Peyer's patch (tissue), 4 donors: ENCODE measurements at regions not wholly inside any gene's neighbourhood (a gene's known extent, or its start where the extent isn't known, plus 50 kb on each side); places are given as distances from the start of the nearest gene placed in this dataset.

Source experiments
- DNase-seq, 3 donors: peaks; one replicate each; pipeline ENCODE4 v3.0.0-alpha.2; 2017 to 2019
- H3K27ac ChIP-seq, 4 donors: fragments of 200-600 bp; sonication (generic); one replicate each; pipeline ENCODE4 v1.5.1; 2016 to 2019
- H3K27me3 ChIP-seq, 2 donors: fragments of 200-600 bp; sonication (generic); one replicate each; pipeline ENCODE4 v1.5.1; 2019
- H3K36me3 ChIP-seq, 3 donors: fragments of 200-600 bp; sonication (generic); one replicate each; pipeline ENCODE4 v1.5.1; 2016 to 2019
- H3K4me1 ChIP-seq, 4 donors: fragments of 200-600 bp; sonication (generic); one replicate each; pipeline ENCODE4 v1.5.1; 2016 to 2019
- H3K4me3 ChIP-seq, 4 donors: fragments of 200-600 bp; sonication (generic); 1 replicate in 3 of 4; 2 replicates in 1 of 4; pipeline ENCODE4 v1.5.1; 2016 to 2019; ENCODE audit warnings: mild to moderate bottlenecking in 1 of 4
- H3K9me3 ChIP-seq, 4 donors: fragments of 200-600 bp; sonication (generic); one replicate each; pipeline ENCODE4 v1.5.1; 2016 to 2019; ENCODE audit warnings: mild to moderate bottlenecking in 1 of 4
- POLR2A ChIP-seq, 2 donors: fragments of 450-650 bp; IDR thresholded peaks; one replicate each; pipeline ENCODE4 v1.5.1; 2017; ENCODE audit warnings: antibody characterized with exemption in 2 of 2, mild to moderate bottlenecking in 2 of 2, moderate library complexity in 2 of 2
- TF ChIP-seq, protein P1 (sequence below), 6 experiments: fragments of 450-650 bp in 4 of 6; fragments of 200-600 bp in 2 of 6; sonication (generic) in 1 of 6; IDR thresholded peaks; one replicate each; pipeline ENCODE4 v1.5.1; 2017 to 2019; ENCODE audit warnings: antibody characterized with exemption in 6 of 6, mild to moderate bottlenecking in 3 of 6, moderate library complexity in 1 of 6

DNA sequence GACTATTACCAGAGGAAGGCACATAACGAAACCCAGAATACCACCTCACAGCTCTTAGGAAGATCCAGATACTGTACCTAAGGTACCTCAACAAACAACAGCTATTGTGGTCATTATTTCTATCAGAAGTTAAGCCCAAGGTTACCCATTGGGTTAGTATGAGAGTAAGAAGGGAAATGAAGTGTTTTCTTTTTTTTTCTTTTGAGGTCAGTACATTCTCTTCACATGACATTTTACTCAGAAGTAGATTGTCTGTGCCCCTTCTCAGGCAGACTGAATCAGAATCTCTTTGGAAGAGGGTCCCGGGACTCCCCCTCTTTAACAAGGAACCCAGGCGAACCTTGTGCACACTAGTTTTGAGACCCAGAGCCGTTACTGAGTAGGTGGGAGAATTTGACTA lies 233.7 kb upstream of the CXCR4 start:
- peaks cover 0 to 4% (median 0%) of the 10 kb centered on the region in 4 donors for H3K9me3 ChIP-seq
- H3K27ac ChIP-seq = no peak overlapping the region
- no peak for TF ChIP-seq POLR2A (IDR thresholded peaks at IDR 0.05)
- TF ChIP-seq, protein P1, sequence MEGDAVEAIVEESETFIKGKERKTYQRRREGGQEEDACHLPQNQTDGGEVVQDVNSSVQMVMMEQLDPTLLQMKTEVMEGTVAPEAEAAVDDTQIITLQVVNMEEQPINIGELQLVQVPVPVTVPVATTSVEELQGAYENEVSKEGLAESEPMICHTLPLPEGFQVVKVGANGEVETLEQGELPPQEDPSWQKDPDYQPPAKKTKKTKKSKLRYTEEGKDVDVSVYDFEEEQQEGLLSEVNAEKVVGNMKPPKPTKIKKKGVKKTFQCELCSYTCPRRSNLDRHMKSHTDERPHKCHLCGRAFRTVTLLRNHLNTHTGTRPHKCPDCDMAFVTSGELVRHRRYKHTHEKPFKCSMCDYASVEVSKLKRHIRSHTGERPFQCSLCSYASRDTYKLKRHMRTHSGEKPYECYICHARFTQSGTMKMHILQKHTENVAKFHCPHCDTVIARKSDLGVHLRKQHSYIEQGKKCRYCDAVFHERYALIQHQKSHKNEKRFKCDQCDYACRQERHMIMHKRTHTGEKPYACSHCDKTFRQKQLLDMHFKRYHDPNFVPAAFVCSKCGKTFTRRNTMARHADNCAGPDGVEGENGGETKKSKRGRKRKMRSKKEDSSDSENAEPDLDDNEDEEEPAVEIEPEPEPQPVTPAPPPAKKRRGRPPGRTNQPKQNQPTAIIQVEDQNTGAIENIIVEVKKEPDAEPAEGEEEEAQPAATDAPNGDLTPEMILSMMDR (IDR thresholded peaks at IDR 0.05) = no peak
- H3K4me3 ChIP-seq = no peak overlapping the region
- DNase-seq = no peak
- H3K36me3 ChIP-seq = no peaks in the 10 kb centered on the region
- H3K27me3 ChIP-seq = no peaks in the 10 kb centered on the region
- no peaks in the 10 kb centered on the region for H3K4me1 ChIP-seq

DNA sequence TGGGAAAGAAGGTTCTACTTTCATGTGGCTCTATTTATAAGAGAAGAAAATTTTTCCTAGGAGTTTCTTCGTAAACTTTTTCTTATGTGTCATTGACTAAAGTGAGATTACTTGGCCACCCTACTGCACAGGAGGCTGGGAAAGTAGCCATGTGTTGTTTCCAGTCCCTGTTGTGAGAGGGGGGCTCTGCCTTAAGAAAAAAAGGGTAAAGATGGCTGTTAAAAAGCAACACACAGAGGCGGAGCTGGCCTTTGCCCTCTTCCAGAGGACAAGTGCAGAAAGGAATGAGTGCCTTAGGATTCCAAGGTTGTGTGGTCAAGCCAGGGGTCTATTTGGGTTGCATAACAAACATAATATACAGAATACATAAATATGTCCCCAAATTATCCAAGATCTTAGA lies 230.0 kb upstream of the CXCR4 start:
- no peaks in the 10 kb centered on the region for H3K36me3 ChIP-seq
- H3K4me1 ChIP-seq = no peaks in the 10 kb centered on the region
- no peak overlapping the region for H3K27ac ChIP-seq
- H3K27me3 ChIP-seq = no peaks in the 10 kb centered on the region
- no peak for TF ChIP-seq POLR2A (IDR thresholded peaks at IDR 0.05)
- TF ChIP-seq, protein P1 (IDR thresholded peaks at IDR 0.05) = no peak
- DNase-seq = no peak
- no peak overlapping the region for H3K4me3 ChIP-seq
- peaks cover 0 to 4% (median 0%) of the 10 kb centered on the region in 4 donors for H3K9me3 ChIP-seq

DNA sequence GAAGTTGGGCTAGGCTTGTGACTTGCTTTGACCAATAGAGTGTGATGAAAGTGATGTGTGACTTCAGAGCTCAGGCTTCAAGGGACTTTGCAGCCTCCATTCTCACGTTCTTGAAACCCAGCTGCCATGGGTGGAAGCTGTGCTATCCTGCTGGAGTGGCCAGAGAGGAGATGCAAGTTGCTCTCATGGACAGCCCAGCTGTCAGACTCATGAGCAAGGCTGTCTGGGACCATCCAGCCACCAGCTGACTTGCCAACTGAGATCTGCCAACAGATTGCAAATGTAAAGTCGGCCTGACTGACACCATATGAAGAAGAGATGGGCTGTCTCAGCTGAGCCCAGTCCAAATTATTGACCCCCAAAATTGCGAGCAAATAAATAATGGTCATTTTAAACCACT lies 226.4 kb upstream of the CXCR4 start:
- no peaks in the 10 kb centered on the region for H3K27me3 ChIP-seq
- no peaks in the 10 kb centered on the region for H3K36me3 ChIP-seq
- no peak for TF ChIP-seq POLR2A (IDR thresholded peaks at IDR 0.05)
- TF ChIP-seq, protein P1 (IDR thresholded peaks at IDR 0.05) = no peak
- H3K27ac ChIP-seq = no peak overlapping the region
- no peaks in the 10 kb centered on the region for H3K4me1 ChIP-seq
- no peak for DNase-seq
- no peaks in the 10 kb centered on the region for H3K9me3 ChIP-seq
- H3K4me3 ChIP-seq = no peak overlapping the region

DNA sequence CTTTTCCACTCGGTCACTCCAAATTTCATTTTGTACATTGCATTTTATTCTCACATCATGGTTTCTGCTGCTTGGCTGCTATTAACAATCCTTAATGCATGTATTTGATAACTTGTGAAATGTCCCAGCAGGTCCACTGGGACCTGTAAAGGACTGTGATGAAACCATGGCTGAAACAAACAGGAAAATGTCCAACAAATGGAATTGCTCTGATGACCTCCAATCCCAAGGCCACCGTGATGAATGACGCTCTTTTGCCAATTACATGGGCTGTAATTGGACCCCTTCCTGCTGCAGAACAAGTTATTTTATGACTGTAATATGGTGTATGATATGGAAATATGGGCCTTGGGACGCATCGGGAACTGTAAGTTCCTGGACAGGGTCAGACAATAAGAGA lies 224.2 kb upstream of the CXCR4 start:
- Histone ChIP-seq H3K4me3 (no peak overlapping the region), H3K36me3 (no peaks in the 10 kb centered on the region), H3K27ac (no peak overlapping the region), H3K27me3 (no peaks in the 10 kb centered on the region), H3K9me3 (no peaks in the 10 kb centered on the region), H3K4me1 (no peaks in the 10 kb centered on the region)
- TF ChIP-seq, protein P1 (IDR thresholded peaks at IDR 0.05) = no peak
- no peak for TF ChIP-seq POLR2A (IDR thresholded peaks at IDR 0.05)
- DNase-seq = no peak

DNA sequence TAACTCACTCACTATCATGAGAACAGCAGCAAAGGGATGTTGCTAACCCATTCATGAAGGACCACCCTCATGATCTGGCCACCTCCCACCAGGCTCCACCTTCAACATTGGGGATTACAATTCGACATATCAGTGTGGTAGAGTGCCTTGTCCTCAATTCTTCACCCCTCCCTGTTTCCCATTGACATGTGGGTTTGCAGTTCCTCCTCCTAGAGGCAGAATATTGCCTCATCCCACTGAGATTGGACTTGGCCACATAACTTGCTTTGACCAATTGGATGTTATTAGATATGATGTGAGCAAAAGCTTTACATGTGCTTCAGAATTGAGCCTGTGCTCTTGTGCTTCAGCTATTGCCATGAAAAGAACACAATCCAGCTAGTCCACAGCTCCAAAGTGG lies 217.0 kb upstream of the CXCR4 start:
- no peak overlapping the region for H3K27ac ChIP-seq
- no peaks in the 10 kb centered on the region for H3K9me3 ChIP-seq
- no peak for TF ChIP-seq POLR2A (IDR thresholded peaks at IDR 0.05)
- TF ChIP-seq, protein P1 (IDR thresholded peaks at IDR 0.05) = no peak
- no peak for DNase-seq
- no peaks in the 10 kb centered on the region for H3K4me1 ChIP-seq
- no peaks in the 10 kb centered on the region for H3K27me3 ChIP-seq
- no peak overlapping the region for H3K4me3 ChIP-seq
- no peaks in the 10 kb centered on the region for H3K36me3 ChIP-seq

DNA sequence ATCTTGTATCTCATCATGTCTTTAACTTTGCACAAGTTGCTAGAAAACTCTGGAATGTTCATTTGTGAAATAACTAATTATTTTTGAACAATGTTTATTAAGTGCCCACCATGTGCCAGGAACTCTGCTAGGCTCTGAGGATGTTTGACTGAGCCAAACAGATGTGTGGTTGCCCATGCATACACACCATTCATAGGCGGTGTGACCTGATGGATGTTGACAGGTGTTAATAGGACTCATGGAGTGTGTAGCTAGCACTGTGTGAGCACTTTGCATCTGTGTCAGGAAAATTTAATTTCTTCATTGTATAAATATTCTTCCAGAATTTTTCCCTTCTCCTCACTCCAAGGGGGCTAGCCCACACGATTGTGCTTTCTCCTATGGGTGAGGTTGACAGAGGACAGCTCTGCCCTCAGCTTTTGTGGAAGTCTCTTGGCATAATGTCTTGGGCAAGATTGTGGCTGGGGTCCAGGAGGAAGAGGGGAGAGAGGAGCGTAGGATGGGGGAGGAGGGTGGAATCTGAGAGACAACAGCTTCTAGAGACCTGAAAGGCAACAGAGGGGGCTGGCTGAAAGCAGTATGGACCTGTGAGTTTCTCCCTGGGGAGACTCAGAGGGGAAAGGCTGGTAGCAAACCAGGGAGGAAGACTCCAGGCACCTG lies 214.6 kb upstream of the CXCR4 start:
- H3K9me3 ChIP-seq = no peaks in the 10 kb centered on the region
- H3K4me1 ChIP-seq = no peaks in the 10 kb centered on the region
- DNase-seq = no peak
- no peak overlapping the region for H3K27ac ChIP-seq
- H3K4me3 ChIP-seq = no peak overlapping the region
- H3K27me3 ChIP-seq = no peaks in the 10 kb centered on the region
- TF ChIP-seq, protein P1 (IDR thresholded peaks at IDR 0.05) = no peak
- no peak for TF ChIP-seq POLR2A (IDR thresholded peaks at IDR 0.05)
- no peaks in the 10 kb centered on the region for H3K36me3 ChIP-seq
